Tibial nerve (tissue), 4 donors: ENCODE measurements at regions not wholly inside any gene's neighbourhood (a gene's known extent, or its start where the extent isn't known, plus 50 kb on each side); places are given as distances from the start of the nearest gene placed in this dataset.

Source experiments
- EP300 ChIP-seq, 2 donors: sonication (generic); formaldehyde crosslinking; IDR thresholded peaks; one replicate each; pipeline ENCODE4 v1.6.1; 2017; ENCODE audit warnings: antibody characterized with exemption in 2 of 2, mild to moderate bottlenecking in 1 of 2
- POLR2A ChIP-seq, 2 donors: fragments of 450-650 bp; IDR thresholded peaks; one replicate each; pipeline ENCODE4 v1.6.1; 2017; ENCODE audit warnings: antibody characterized with exemption in 2 of 2, mild to moderate bottlenecking in 2 of 2, moderate library complexity in 2 of 2
- TF ChIP-seq, protein P1 (sequence below), 5 experiments: fragments of 200-600 bp in 3 of 5; fragments of 450-650 bp in 2 of 5; sonication (generic) in 3 of 5; IDR thresholded peaks; one replicate each; pipeline ENCODE4 v1.5.1; 2016 to 2019; ENCODE audit warnings: antibody characterized with exemption in 5 of 5, mild to moderate bottlenecking in 3 of 5, moderate library complexity in 2 of 5

DNA sequence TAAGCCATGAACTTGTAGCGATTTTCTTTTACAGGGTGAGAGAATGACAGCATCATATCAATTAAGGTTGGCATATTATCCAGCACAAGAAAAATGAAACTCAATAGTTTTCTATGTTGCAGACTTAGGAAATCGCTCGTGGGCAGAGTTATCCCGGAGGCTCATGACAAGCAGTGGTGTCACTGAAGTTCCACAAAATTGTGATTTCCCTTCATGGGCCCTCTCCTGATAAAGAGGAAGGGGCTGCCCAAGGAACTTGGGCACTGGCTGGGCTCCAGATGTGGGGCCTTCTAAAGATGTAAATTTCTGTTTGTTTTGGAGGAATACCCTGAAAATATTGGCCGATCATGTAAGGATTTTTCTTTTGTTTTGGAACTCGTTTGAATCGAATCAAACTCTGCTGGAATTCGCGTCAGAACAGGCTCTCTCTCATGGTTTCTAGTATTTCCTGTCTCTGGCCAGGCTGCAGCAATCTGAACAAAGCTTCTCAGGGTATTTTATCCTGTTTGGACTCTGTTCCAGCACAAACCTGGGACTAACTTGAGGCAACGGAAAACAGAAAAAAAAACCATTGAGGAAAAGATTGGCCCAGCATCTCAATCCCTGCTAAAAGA is 340.6 kb upstream of the NRP1 start:
- no peak for TF ChIP-seq POLR2A (IDR thresholded peaks at IDR 0.05)
- TF ChIP-seq, protein P1, sequence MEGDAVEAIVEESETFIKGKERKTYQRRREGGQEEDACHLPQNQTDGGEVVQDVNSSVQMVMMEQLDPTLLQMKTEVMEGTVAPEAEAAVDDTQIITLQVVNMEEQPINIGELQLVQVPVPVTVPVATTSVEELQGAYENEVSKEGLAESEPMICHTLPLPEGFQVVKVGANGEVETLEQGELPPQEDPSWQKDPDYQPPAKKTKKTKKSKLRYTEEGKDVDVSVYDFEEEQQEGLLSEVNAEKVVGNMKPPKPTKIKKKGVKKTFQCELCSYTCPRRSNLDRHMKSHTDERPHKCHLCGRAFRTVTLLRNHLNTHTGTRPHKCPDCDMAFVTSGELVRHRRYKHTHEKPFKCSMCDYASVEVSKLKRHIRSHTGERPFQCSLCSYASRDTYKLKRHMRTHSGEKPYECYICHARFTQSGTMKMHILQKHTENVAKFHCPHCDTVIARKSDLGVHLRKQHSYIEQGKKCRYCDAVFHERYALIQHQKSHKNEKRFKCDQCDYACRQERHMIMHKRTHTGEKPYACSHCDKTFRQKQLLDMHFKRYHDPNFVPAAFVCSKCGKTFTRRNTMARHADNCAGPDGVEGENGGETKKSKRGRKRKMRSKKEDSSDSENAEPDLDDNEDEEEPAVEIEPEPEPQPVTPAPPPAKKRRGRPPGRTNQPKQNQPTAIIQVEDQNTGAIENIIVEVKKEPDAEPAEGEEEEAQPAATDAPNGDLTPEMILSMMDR (IDR thresholded peaks at IDR 0.05) = no peak
- TF ChIP-seq EP300 (IDR thresholded peaks at IDR 0.05) = no peak
